Putamen (tissue), 1 donor: ENCODE measurements at regions not wholly inside any gene's neighbourhood (a gene's known extent, or its start where the extent isn't known, plus 50 kb on each side); places are given as distances from the start of the nearest gene placed in this dataset.
A peak's percentile ranks its signal among the peaks of the same experiment; 100 is the strongest.
"Not testable (repeated sequence)": the region's sequence is repeated elsewhere in the genome, so short reads cannot be mapped to it uniquely, and the experiment has no call there.

Experiments
- DNase-seq: peaks from one replicate; pipeline ENCODE4 v3.0.0-alpha.2; 2016; ENCODE audit warnings: low spot score

GRCh38 chrX:10676235-10676957 is 56.0 kb upstream of the MID1 start:
- no peak for DNase-seq

GRCh38 chrX:10677490-10677889 is 57.1 kb upstream of the MID1 start:
- peak; percentile 18 for DNase-seq

DNA sequence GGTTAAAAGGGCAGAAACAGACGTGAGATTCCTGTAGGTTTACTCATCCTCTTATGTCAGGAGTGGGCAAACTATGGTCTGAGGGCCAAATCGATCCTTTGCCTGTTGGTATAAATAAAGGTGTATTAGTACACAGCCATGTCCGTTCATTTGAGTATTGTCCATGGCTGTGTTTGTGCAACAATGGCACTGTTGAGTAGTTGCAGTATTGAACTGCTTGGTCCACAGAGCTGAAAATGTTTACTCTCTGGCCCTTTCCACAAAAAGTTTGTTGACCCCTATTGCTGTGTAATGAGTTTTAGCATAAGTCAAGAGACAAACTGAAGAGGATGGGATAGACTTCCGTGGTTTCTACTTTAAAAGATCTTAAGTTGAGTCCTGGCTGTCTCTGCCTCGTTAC is 59.0 kb upstream of the MID1 start:
- DNase-seq: no peak

DNA sequence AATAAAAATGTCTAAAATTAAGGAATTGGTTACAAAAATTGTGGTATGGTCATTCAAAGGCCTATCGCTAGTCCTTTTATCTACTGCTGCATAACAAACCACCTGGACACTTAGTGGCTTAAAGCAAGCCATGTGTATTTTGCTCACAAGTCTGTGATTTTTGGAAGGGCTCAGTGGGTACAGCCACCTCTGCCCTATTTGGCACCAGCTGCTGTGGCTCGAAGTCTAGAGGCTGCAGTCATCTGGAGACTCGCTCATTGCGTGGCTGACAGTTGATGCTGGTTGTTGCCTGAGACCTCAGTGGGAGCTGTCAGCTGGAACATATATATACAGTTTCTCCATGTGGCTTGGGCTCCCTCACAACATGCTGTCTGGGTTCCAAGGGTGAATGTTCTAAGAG is 60.8 kb upstream of the MID1 start:
- no peak for DNase-seq

DNA sequence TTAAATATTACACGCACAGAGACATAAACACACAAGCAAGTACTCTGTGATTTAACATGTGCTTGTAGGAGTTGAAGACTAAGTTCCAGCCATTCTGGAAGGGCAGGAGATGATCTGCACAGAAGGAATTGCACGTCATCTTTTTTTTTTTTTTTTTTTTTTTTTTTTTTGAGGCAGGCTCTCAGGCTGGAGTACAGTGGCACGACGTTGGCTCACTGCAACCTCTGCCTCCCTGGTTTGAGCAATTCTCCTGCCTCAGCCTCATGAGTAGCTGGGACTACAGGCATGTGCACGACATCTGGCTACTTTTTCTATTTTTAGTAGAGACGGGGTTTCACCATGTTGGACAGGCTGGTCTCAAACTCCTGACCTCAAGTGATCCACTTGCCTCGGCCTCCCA is 63.2 kb upstream of the MID1 start:
- not testable (repeated sequence) for DNase-seq

- DNase-seq: no peak
Measured at GRCh38 chrX:10685923-10686595, 65.7 kb upstream of the MID1 start.

- DNase-seq: not testable (repeated sequence)
Measured at GRCh38 chrX:10691751-10692150, 71.4 kb upstream of the MID1 start.

DNA sequence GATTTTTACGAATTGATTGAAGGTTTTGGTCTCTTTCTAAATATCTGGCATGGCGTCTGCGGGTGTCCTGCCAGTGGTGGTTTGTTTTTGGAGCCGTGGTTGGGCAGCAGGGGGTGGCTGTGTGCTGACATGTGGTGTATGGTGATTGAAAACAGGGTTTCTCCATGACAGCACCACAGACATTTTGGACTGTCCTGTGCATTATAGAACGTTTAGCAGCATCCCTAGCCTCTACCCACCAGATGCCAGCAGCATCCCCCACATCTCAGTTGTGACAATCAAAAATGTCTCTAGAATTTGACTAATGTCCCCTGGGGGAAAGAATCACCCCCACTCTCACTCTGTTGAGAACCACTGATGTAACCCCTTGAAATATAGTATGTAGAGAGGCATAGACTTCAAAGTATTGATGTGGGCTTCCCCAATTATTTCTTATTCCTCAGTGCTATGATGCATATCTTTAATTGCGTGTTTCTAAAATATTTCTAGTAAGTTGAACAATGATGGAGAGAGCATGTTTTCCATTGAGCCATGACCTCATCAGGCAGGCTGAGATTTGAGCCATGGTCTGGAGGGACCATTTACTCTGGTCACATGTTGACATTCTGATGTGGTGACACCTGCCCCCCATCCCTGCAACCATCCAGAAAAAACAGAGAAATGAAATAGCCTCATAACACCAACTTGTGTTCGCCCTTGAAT is 77.4 kb upstream of the MID1 start:
- no peak for DNase-seq

- DNase-seq: no peak
Measured at GRCh38 chrX:10698318-10698640, 77.9 kb upstream of the MID1 start.

DNA sequence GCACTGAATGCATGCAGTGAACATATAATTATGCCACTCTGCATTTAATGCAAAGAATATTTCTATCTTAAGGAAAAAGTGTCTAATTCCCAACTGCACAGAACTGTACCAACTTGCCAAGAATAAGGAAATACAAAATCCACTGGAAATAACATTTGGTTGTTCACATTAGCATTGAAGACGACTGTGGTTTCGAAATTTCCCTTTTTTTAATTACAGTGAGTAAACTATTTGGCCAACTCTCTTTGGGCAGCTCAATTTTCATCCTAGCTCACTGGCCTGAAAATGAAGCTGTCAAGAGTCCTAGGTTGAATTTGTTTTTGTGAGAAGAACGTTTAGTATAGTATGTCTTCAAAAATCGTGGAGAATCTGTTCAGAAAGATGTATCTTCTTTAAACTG is 81.6 kb upstream of the MID1 start:
- no peak for DNase-seq

- DNase-seq: not testable (repeated sequence)
Measured at GRCh38 chrX:10706342-10706741, 86.0 kb upstream of the MID1 start.

GRCh38 chrX:10707773-10708172 is 87.4 kb upstream of the MID1 start:
- DNase-seq: no peak

- DNase-seq: no peak
Measured at GRCh38 chrX:10709276-10709675, 88.9 kb upstream of the MID1 start.

- no peak for DNase-seq
Measured at GRCh38 chrX:10714531-10714930, 94.1 kb upstream of the MID1 start.

GRCh38 chrX:10722851-10723250 is 102.5 kb upstream of the MID1 start:
- DNase-seq: peak; percentile 34

DNA sequence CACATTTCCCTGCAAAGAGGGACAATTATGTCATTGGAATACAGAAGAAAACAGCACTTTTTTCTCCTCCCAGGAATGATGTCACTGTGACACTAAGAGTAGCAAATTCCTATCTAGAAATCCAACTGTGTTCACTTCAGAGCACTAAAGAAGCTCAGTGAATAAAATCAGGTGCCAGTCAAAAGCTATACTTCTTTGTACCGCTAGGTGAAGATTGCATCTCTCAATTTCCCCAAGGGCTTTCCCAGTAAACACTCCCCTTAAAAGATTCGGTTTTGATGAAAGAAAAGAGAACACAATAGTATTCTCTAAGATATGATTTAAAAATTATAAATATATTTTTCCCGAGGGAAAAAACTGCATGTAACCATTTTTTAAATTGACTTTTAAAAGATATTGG is 104.7 kb upstream of the MID1 start:
- DNase-seq: no peak

DNA sequence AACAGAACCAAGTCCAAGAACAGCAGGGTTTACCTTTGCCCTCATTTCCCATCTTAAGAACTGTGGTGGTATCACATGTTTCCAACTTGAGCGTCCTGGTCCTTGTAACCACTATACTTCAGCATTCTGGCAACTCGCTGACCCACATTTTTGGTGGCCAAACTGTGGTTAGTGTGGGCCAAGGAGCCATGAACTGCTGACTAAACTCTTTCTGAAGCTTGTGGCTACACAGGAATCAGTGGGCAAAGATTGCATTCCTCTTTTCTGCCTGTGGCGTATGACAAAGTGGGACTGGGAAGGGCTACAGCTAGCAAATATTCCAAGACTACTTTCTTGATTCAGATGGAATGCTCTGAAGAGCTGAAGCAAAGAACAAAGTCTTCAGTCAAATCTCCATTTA is 106.3 kb upstream of the MID1 start:
- no peak for DNase-seq

GRCh38 chrX:10728806-10729389 is 108.5 kb upstream of the MID1 start:
- no peak for DNase-seq

DNA sequence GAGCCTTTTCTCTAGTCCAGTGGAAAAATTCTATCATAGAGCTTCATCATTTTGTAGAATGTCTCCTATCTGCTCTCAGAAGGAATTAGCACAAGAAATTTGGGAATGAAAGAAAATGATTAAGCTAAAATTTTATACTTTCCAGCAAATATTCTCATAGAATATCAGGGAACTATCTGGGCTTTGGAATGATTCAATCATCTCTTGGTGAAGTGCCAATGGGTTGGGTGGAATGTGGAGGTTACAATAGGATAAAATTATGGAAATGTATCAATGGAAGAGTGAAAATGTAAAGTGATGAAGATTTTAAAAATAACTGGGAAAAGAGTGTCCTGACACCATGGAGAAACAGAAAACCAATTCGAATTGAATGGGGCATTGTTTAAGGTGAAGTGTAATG is 119.0 kb upstream of the MID1 start:
- DNase-seq: no peak

DNA sequence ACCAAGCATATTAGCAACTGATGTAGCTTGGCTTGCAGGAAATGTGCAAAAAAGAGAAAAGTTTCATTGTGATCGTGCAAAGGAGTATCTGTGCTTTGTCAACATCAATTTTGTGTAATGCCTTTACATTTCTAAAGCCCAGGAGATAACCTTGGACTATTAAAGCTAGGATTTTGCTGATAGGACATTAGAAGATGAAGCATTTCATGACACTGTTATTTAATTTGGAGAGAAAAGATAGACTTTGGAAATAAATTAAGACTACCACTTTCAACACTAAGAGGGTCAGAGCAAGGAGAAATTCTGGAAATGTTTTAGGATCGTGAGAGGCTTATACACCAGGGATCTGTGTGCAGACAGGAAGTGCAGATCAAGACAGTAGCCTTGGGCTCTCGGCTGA is 120.6 kb upstream of the MID1 start:
- no peak for DNase-seq

DNA sequence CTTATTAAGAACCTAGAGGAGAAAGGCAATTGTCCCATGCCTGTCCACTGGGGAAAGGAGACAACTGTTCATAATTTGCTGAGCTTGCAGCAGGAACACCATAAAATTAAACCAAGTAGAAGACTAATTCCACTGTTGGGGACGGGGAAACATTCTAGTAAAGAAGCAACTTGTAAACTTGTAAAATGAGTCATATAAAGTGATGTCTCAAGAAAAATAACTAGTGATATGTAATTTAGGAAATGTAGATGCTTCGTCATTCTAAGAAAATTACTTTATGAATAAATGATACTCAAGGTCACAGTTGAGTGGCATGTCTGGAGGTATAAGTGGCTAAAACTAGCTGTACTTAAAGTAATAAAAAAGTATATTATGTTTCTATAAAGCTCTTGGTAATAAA is 121.2 kb upstream of the MID1 start:
- no peak for DNase-seq

- no peak for DNase-seq
Measured at GRCh38 chrX:10743476-10743875, 123.1 kb upstream of the MID1 start.

- no peak for DNase-seq
Measured at GRCh38 chrX:10744007-10744406, 123.6 kb upstream of the MID1 start.
